ENCODE measurements at regions not wholly inside any gene's neighbourhood (a gene's known extent, or its start where the extent isn't known, plus 50 kb on each side); places are given as distances from the start of the nearest gene placed in this dataset.

GRCh38 chr4:111631215-111631999, 513.8 kb upstream of the FAM241A start:
- DNase-seq: no peak

GRCh38 chr4:111632641-111633151, 512.6 kb upstream of the FAM241A start:
- no peak for DNase-seq

GRCh38 chr4:111633663-111634266, 511.5 kb upstream of the FAM241A start:
- DNase-seq: no peak

- no peak for DNase-seq
These were observed 509.6 kb upstream of the FAM241A start for GRCh38 chr4:111635646-111636045.

GRCh38 chr4:111636961-111637585, 508.2 kb upstream of the FAM241A start:
- no peak for DNase-seq

GRCh38 chr4:111639120-111639690, 506.0 kb upstream of the FAM241A start:
- DNase-seq: no peak

- no peak for DNase-seq
These were observed 505.4 kb upstream of the FAM241A start for GRCh38 chr4:111639876-111640275.

- peak in 1 of 2 donors; percentile 5 for DNase-seq
These were observed 503.3 kb upstream of the FAM241A start for GRCh38 chr4:111641813-111642579.

- DNase-seq: no peak
These were observed 497.2 kb upstream of the FAM241A start for GRCh38 chr4:111648056-111648455.

- DNase-seq: no peak
These were observed 495.9 kb upstream of the FAM241A start for GRCh38 chr4:111649308-111649707.

- DNase-seq: no peak
These were observed 495.1 kb upstream of the FAM241A start for GRCh38 chr4:111650146-111650545.

GRCh38 chr4:111650674-111651086, 494.6 kb upstream of the FAM241A start:
- no peak for DNase-seq

GRCh38 chr4:111652236-111652635, 493.0 kb upstream of the FAM241A start:
- no peak for DNase-seq

GRCh38 chr4:111652986-111653385, 492.3 kb upstream of the FAM241A start:
- no peak for DNase-seq

GRCh38 chr4:111662496-111662895, 482.8 kb upstream of the FAM241A start:
- DNase-seq: no peak

- no peak for DNase-seq
These were observed 480.8 kb upstream of the FAM241A start for GRCh38 chr4:111664308-111664945.

- DNase-seq: no peak
These were observed 478.4 kb upstream of the FAM241A start for GRCh38 chr4:111666826-111667360.

- DNase-seq: no peak
These were observed 473.5 kb upstream of the FAM241A start for GRCh38 chr4:111671756-111672155.

GRCh38 chr4:111675746-111676145, 469.5 kb upstream of the FAM241A start:
- no peak for DNase-seq

GRCh38 chr4:111676533-111676932, 468.7 kb upstream of the FAM241A start:
- DNase-seq: no peak

- no peak for DNase-seq
These were observed 466.8 kb upstream of the FAM241A start for GRCh38 chr4:111678479-111678878.

- DNase-seq: no peak
These were observed 466.3 kb upstream of the FAM241A start for GRCh38 chr4:111678908-111679307.

Measured in CD4-positive, alpha-beta T cell treated with Interleukin-1 beta for 1 hour (primary cell).